Astrocyte (in vitro differentiated cells and primary cell): ENCODE measurements at regions not wholly inside any gene's neighbourhood (a gene's known extent, or its start where the extent isn't known, plus 50 kb on each side); places are given as distances from the start of the nearest gene placed in this dataset.
A peak's percentile ranks its signal among the peaks of the same experiment; 100 is the strongest.
"Not testable (repeated sequence)": the region's sequence is repeated elsewhere in the genome, so short reads cannot be mapped to it uniquely, and the experiment has no call there.

Experiments
- DNase-seq: peaks from one replicate; pipeline ENCODE4 v3.0.0-alpha.2; 2010; ENCODE audit warnings: low read depth
- FAIRE-seq: peaks from 2 replicates; lab custom pipeline; 2011; peaks lifted over from hg19 to GRCh38; lab: Jason Lieb, UNC
- H2AFZ ChIP-seq: 2 replicates; pipeline ENCODE4 v1.6.0; 2012; ENCODE audit warnings: low read depth, low read length, inconsistent platforms
- H3K27ac ChIP-seq: 2 replicates; pipeline ENCODE4 v1.5.1; 2011; ENCODE audit warnings: low read depth, low read length, inconsistent platforms
- H3K27me3 ChIP-seq: 2 replicates; pipeline ENCODE4 v1.6.0; 2011; ENCODE audit warnings: low read length, inconsistent platforms; ENCODE audit not compliant: insufficient read depth
- H3K36me3 ChIP-seq: 2 replicates; pipeline ENCODE4 v1.5.1; 2011; ENCODE audit warnings: low read length, inconsistent platforms; ENCODE audit not compliant: insufficient read depth
- H3K4me1 ChIP-seq: 2 replicates; pipeline ENCODE4 v1.5.1; 2011; ENCODE audit warnings: low read length, inconsistent platforms; ENCODE audit not compliant: insufficient read depth
- H3K4me2 ChIP-seq: 2 replicates; pipeline ENCODE4 v1.6.0; 2012; ENCODE audit warnings: low read length, inconsistent platforms
- H3K4me3 ChIP-seq: 2 replicates; pipeline ENCODE4 v1.5.1; 2011; ENCODE audit warnings: low read depth, mild to moderate bottlenecking, low read length, inconsistent platforms; ENCODE audit not compliant: insufficient read depth
- H3K79me2 ChIP-seq: 2 replicates; pipeline ENCODE4 v1.6.0; 2012; ENCODE audit warnings: mild to moderate bottlenecking, low read length, inconsistent platforms; ENCODE audit not compliant: insufficient read depth
- H3K9ac ChIP-seq: 2 replicates; pipeline ENCODE4 v1.6.0; 2012; ENCODE audit warnings: mild to moderate bottlenecking, low read length, inconsistent platforms
- H3K9me3 ChIP-seq: 2 replicates; pipeline ENCODE4 v1.5.1; 2012; ENCODE audit warnings: low read depth, mild to moderate bottlenecking, low read length, inconsistent platforms; ENCODE audit not compliant: insufficient read depth
- H4K20me1 ChIP-seq: 2 replicates; pipeline ENCODE4 v1.6.0; 2012; ENCODE audit warnings: low read length, inconsistent platforms; ENCODE audit not compliant: insufficient read depth
- H3K27ac Mint-ChIP-seq: one replicate; pipeline ENCODE4 v1.8.0; 2021; ENCODE audit warnings: mild to moderate bottlenecking, mixed read lengths; ENCODE audit not compliant: unreplicated experiment
- H3K27me3 Mint-ChIP-seq: one replicate; pipeline ENCODE4 v1.8.0; 2021; ENCODE audit warnings: low read depth, mixed read lengths; ENCODE audit not compliant: unreplicated experiment
- H3K36me3 Mint-ChIP-seq: one replicate; pipeline ENCODE4 v1.8.0; 2021; ENCODE audit warnings: low read depth, mixed read lengths; ENCODE audit not compliant: unreplicated experiment
- H3K4me1 Mint-ChIP-seq: one replicate; pipeline ENCODE4 v1.8.0; 2021; ENCODE audit warnings: low read depth, mixed read lengths; ENCODE audit not compliant: unreplicated experiment
- H3K4me3 Mint-ChIP-seq: one replicate; pipeline ENCODE4 v1.8.0; 2021; ENCODE audit warnings: mild to moderate bottlenecking, moderate library complexity, mixed read lengths; ENCODE audit not compliant: unreplicated experiment
- H3K9me3 Mint-ChIP-seq: one replicate; pipeline ENCODE4 v1.8.0; 2021; ENCODE audit warnings: mild to moderate bottlenecking, mixed read lengths; ENCODE audit not compliant: unreplicated experiment
- EZH2 ChIP-seq: IDR thresholded peaks from 2 replicates; pipeline ENCODE4 v1.6.1; 2012; ENCODE audit warnings: mild to moderate bottlenecking, low read length, inconsistent platforms; ENCODE audit not compliant: insufficient read depth
- TF ChIP-seq, protein P1 (sequence below): IDR thresholded peaks from 2 replicates; pipeline ENCODE4 v1.5.1; 2011; ENCODE audit warnings: low read depth, mild to moderate bottlenecking, inconsistent platforms, low read length, moderate library complexity; ENCODE audit not compliant: insufficient read depth

DNA sequence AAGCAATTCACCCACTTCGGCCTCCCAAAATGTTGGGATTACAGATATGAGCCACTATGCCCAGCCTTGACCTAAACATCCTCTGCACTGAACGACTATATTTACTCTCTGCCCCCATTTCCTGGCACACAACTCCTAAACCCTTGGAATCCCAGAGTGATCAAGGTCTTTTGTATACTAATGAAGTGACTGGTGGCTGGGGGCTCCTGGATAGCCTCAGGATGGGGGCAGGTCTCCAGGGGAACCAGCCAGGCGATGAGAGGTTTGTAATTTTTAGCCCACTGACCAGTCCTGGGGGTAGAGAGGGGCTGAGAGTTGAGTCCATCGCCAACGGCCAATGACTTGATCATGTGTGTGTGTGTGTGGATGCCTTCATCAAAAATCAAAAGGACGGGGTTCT is 71.1 kb downstream of the FAM50B start:
- H3K27me3 ChIP-seq = no peaks in the 10 kb centered on the region
- Mint-ChIP-seq H3K4me1 (peaks cover 3% of the 10 kb centered on the region), H3K4me3 (no peak overlapping the region), H3K27ac (no peak overlapping the region), H3K9me3 (peaks cover 9% of the 10 kb centered on the region), H3K36me3 (no peaks in the 10 kb centered on the region), H3K27me3 (no peaks in the 10 kb centered on the region)
- peaks cover 3% of the 10 kb centered on the region for H3K4me1 ChIP-seq
- H3K4me2 ChIP-seq = no peak overlapping the region
- no peak overlapping the region for H3K4me3 ChIP-seq
- H4K20me1 ChIP-seq = no peaks in the 10 kb centered on the region
- TF ChIP-seq, protein P1, sequence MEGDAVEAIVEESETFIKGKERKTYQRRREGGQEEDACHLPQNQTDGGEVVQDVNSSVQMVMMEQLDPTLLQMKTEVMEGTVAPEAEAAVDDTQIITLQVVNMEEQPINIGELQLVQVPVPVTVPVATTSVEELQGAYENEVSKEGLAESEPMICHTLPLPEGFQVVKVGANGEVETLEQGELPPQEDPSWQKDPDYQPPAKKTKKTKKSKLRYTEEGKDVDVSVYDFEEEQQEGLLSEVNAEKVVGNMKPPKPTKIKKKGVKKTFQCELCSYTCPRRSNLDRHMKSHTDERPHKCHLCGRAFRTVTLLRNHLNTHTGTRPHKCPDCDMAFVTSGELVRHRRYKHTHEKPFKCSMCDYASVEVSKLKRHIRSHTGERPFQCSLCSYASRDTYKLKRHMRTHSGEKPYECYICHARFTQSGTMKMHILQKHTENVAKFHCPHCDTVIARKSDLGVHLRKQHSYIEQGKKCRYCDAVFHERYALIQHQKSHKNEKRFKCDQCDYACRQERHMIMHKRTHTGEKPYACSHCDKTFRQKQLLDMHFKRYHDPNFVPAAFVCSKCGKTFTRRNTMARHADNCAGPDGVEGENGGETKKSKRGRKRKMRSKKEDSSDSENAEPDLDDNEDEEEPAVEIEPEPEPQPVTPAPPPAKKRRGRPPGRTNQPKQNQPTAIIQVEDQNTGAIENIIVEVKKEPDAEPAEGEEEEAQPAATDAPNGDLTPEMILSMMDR = no peak
- no peak for TF ChIP-seq EZH2
- H3K27ac ChIP-seq = no peak overlapping the region
- DNase-seq (no peak), FAIRE-seq (no peak)
- H3K9me3 ChIP-seq = no peaks in the 10 kb centered on the region
- H3K36me3 ChIP-seq = no peaks in the 10 kb centered on the region
- no peaks in the 10 kb centered on the region for H3K79me2 ChIP-seq
- H2AFZ ChIP-seq = no peak overlapping the region
- no peak overlapping the region for H3K9ac ChIP-seq

DNA sequence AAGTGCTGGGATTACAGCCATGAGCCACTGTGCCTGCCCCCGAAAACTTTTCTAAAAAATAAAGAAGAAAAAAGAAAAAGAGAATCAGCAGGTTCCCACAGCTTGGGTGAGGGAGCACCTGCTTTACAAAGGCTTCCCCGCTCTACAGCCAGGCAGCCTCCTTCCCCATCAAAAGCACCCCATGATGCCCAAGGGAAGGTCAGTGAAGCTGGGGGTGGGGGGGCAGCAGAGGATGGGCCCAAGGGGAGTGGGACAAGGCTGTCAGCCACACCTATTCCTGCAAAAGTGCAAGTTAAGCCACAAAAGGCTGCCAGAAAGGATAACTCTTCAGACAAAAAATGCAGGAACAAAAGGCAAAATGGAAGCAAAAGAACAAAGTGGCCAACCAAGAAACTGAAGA is 72.5 kb downstream of the FAM50B start:
- no peak for TF ChIP-seq EZH2
- TF ChIP-seq, protein P1 = no peak
- H3K4me2 ChIP-seq = no peak overlapping the region
- no peak overlapping the region for H3K4me3 ChIP-seq
- no peak for DNase-seq
- Mint-ChIP-seq H3K4me3 (no peak overlapping the region), H3K9me3 (peaks cover 8% of the 10 kb centered on the region), H3K4me1 (peaks cover 9% of the 10 kb centered on the region), H3K27ac (no peak overlapping the region), H3K36me3 (no peaks in the 10 kb centered on the region), H3K27me3 (no peaks in the 10 kb centered on the region)
- H3K27me3 ChIP-seq = no peaks in the 10 kb centered on the region
- no peaks in the 10 kb centered on the region for H3K79me2 ChIP-seq
- no peak overlapping the region for H3K9ac ChIP-seq
- H2AFZ ChIP-seq = no peak overlapping the region
- no peak overlapping the region for H3K27ac ChIP-seq
- no peaks in the 10 kb centered on the region for H4K20me1 ChIP-seq
- H3K36me3 ChIP-seq = no peaks in the 10 kb centered on the region
- H3K9me3 ChIP-seq = no peaks in the 10 kb centered on the region
- no peak for FAIRE-seq
- peaks cover 7% of the 10 kb centered on the region for H3K4me1 ChIP-seq

DNA sequence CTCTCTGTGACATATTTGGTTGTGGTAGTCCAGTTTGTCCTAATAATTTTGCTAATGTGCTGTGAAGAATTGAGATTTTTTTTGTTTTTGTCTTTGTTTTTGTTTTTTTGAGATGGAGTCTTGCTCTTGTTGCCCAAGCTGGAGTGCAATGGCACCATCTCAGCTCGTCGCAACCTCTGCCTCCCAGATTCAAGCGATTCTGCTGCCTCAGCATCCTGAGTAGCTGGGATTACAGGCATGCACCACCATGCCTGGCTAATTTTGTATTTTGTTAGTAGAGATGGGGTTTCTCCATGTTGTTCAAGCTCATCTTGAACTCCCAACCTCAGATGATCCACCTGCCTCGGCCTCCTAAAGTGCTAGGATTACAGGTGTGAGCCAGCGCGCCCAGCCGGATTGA is 73.4 kb downstream of the FAM50B start:
- DNase-seq = not testable (repeated sequence)

DNA sequence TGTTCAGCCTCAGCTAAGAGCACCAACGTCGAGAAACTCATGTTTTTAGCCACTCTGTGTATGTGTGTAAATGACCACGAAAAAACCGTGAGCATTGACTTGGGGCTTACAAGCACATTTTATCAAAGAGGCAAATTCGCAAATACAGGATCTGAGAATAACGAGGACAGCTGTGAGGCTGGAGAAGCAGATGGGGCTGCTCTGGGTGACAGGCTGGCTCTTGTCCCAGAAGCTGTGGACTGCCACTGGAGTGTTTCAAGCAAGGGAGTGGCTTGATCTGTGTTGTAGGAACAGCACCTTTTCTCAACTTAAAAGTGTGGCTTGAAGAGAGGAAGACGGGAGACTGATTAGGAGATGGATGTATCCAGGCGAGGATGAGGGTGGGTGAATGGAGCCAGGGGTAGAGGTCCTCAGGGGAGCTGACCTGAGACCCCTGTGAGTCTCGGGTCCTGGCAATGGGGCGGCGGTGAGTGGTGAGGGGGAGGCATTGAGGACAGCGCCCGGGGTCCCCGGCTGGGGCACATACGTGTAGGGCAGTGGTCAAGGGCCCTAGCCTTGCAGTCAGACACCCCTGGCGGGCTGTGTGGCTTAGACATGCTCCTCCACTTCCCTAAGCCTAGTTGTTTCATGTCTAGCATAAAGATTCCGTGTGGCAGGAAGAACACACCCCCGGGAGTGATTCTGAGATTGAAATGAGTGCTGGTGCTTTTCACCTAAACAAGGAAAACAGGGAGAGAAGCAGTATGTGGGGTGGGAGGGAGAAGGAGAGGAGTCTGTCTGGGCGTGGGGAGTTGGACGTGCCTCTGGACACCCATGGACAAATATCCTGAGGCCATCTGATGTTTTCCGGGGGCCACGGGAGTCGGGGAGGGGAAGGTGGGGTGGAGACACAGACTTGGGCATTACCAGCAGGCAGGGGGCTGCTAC is 76.3 kb downstream of the FAM50B start:
- not testable (repeated sequence) for H3K27ac Mint-ChIP-seq, DNase-seq, H3K9ac ChIP-seq, H3K27ac ChIP-seq, H3K36me3 Mint-ChIP-seq, H3K79me2 ChIP-seq, H3K27me3 Mint-ChIP-seq, H3K4me3 ChIP-seq, H3K4me3 Mint-ChIP-seq, H3K36me3 ChIP-seq, H3K27me3 ChIP-seq, H4K20me1 ChIP-seq, H3K9me3 ChIP-seq, FAIRE-seq, H3K9me3 Mint-ChIP-seq
- Histone ChIP-seq H2AFZ (peak overlapping the region; percentile 83), H3K4me1 (peaks cover 13% of the 10 kb centered on the region), H3K4me2 (peak overlapping the region; percentile 62)
- peaks cover 15% of the 10 kb centered on the region for H3K4me1 Mint-ChIP-seq

More for the DNA sequence above, 73.4 kb downstream of the FAM50B start:
- H3K9me3 ChIP-seq, H3K4me3 Mint-ChIP-seq, FAIRE-seq, H3K27me3 ChIP-seq, H2AFZ ChIP-seq, H3K4me2 ChIP-seq, H3K79me2 ChIP-seq, H3K36me3 Mint-ChIP-seq, H3K27ac Mint-ChIP-seq, H3K27ac ChIP-seq, H3K4me1 Mint-ChIP-seq, H3K27me3 Mint-ChIP-seq, H3K4me1 ChIP-seq, H3K9me3 Mint-ChIP-seq, H3K36me3 ChIP-seq, H3K4me3 ChIP-seq, H3K9ac ChIP-seq, H4K20me1 ChIP-seq: not testable (repeated sequence)
